Caco-2 (cell line): ENCODE measurements at regions not wholly inside any gene's neighbourhood (a gene's known extent, or its start where the extent isn't known, plus 50 kb on each side); places are given as distances from the start of the nearest gene placed in this dataset.

Experiments used
- BruUV-seq: library from RNA; stranded (reverse); fragments of 400-500 nt; replicated peaks from 2 replicates; lab custom pipeline; 2021; lab: Mats Ljungman, UMichigan
- CTCF ChIA-PET: fragments of 300-600 bp; sonication (Branson Sonifier 250); formaldehyde crosslinking; loops from one replicate; lab custom pipeline; 2022; ENCODE audit warnings: antibody characterized with exemption; lab: Charles Lee
- POLR2A ChIA-PET: fragments of 300-600 bp; sonication (Branson Sonifier 250); formaldehyde crosslinking; loops from one replicate; lab custom pipeline; 2022; ENCODE audit warnings: antibody characterized with exemption; lab: Charles Lee
- DNase-seq, 2 experiments: peaks; one replicate each; pipeline versions ENCODE4 v3.0.0 to v3.0.0-alpha.2; 2020 to 2022
- H3K27me3 ChIP-seq: replicated peaks from 2 replicates; pipeline ENCODE4 v1.6.0; 2011; ENCODE audit warnings: low read length; ENCODE audit not compliant: control insufficient read depth, insufficient read depth
- H3K36me3 ChIP-seq: 2 replicates; pipeline ENCODE4 v1.5.1; 2011; ENCODE audit warnings: low read length; ENCODE audit not compliant: control insufficient read depth, insufficient read depth
- H3K4me1 ChIP-seq: fragments of 250-450 bp; sonication (Bioruptor Pico); 2 replicates; pipeline ENCODE4 v1.5.1; 2020; ENCODE audit warnings: mild to moderate bottlenecking
- H3K4me3 ChIP-seq: 2 replicates; pipeline ENCODE4 v1.5.1; 2011; ENCODE audit warnings: low read depth, mild to moderate bottlenecking, control low read depth, low read length
- H3K9me3 ChIP-seq: fragments of 250-450 bp; sonication (Bioruptor Pico); 2 replicates; pipeline ENCODE4 v1.5.1; 2020; ENCODE audit warnings: mild to moderate bottlenecking, moderate library complexity
- H3K27ac Mint-ChIP-seq: one replicate; pipeline ENCODE4 v1.8.0; 2022; ENCODE audit warnings: mixed read lengths; ENCODE audit not compliant: unreplicated experiment
- H3K27me3 Mint-ChIP-seq: one replicate; pipeline ENCODE4 v1.8.0; 2022; ENCODE audit warnings: mixed read lengths; ENCODE audit not compliant: insufficient read depth, unreplicated experiment
- H3K36me3 Mint-ChIP-seq: one replicate; pipeline ENCODE4 v1.8.0; 2022; ENCODE audit warnings: mild to moderate bottlenecking, mixed read lengths; ENCODE audit not compliant: insufficient read depth, unreplicated experiment
- H3K4me1 Mint-ChIP-seq: one replicate; pipeline ENCODE4 v1.8.0; 2022; ENCODE audit warnings: low read depth, mixed read lengths; ENCODE audit not compliant: unreplicated experiment
- H3K4me3 Mint-ChIP-seq: one replicate; pipeline ENCODE4 v1.8.0; 2022; ENCODE audit warnings: mild to moderate bottlenecking, moderate library complexity, mixed read lengths; ENCODE audit not compliant: unreplicated experiment
- H3K9me3 Mint-ChIP-seq: one replicate; pipeline ENCODE4 v1.8.0; 2022; ENCODE audit warnings: mixed read lengths; ENCODE audit not compliant: unreplicated experiment
- CTCF ChIP-seq, 2 experiments: fragments of 200-600 bp in 1 of 2; IDR thresholded peaks; 1 replicate in 1 of 2; 2 replicates in 1 of 2; pipeline versions ENCODE4 v1.5.1 to v1.8.0; 2011 to 2022; ENCODE audit warnings: antibody characterized with exemption in 1 of 2, control low read depth in 1 of 2, inconsistent platforms in 1 of 2, low read depth in 1 of 2, low read length in 1 of 2, mild to moderate bottlenecking in 1 of 2, moderate library complexity in 1 of 2; ENCODE audit not compliant: insufficient read depth in 1 of 2, severe bottlenecking in 1 of 2, unreplicated experiment in 1 of 2
- intact Hi-C: fragments of 100-400 bp; cut with micrococcal nuclease; formaldehyde crosslinking; loops from one replicate; pipeline ENCODE4 v1.10.0; 2022; ENCODE audit not compliant: unreplicated experiment

GRCh38 chr4:133424605-133425004 is 275.5 kb downstream of the PCDH10 start:
- Histone ChIP-seq H3K27me3 (no peaks in the 10 kb centered on the region), H3K4me1 (no peaks in the 10 kb centered on the region), H3K36me3 (no peaks in the 10 kb centered on the region), H3K9me3 (no peaks in the 10 kb centered on the region), H3K4me3 (no peak overlapping the region)
- Mint-ChIP-seq H3K36me3 (no peaks in the 10 kb centered on the region), H3K27me3 (no peaks in the 10 kb centered on the region), H3K27ac (no peak overlapping the region), H3K4me3 (no peak overlapping the region), H3K4me1 (no peaks in the 10 kb centered on the region), H3K9me3 (no peaks in the 10 kb centered on the region)
- POLR2A ChIA-PET, result no interaction called here
- DNase-seq, result no peak
- intact Hi-C loops, result no loop called here
- BruUV-seq, result no TSS peak
- CTCF ChIA-PET, result no interaction called here
- TF ChIP-seq CTCF (IDR thresholded peaks at IDR 0.05; ENCODE audit: insufficient read depth in 1 of 2, low read depth in 1 of 2, low read length in 1 of 2, severe bottlenecking in 1 of 2, unreplicated experiment in 1 of 2), result no peak

GRCh38 chr4:133403913-133404312 is 254.8 kb downstream of the PCDH10 start:
- H3K27ac Mint-ChIP-seq, result no peak overlapping the region
- Histone ChIP-seq H3K4me3 (no peak overlapping the region), H3K36me3 (no peaks in the 10 kb centered on the region), H3K9me3 (no peaks in the 10 kb centered on the region), H3K4me1 (no peaks in the 10 kb centered on the region), H3K27me3 (no peaks in the 10 kb centered on the region)
- CTCF ChIA-PET, result no interaction called here
- TF ChIP-seq CTCF (IDR thresholded peaks at IDR 0.05; ENCODE audit: insufficient read depth in 1 of 2, low read depth in 1 of 2, low read length in 1 of 2, severe bottlenecking in 1 of 2, unreplicated experiment in 1 of 2), result no peak
- no peaks in the 10 kb centered on the region for H3K36me3 Mint-ChIP-seq
- DNase-seq, result no peak
- POLR2A ChIA-PET, result no interaction called here
- H3K4me3 Mint-ChIP-seq, result no peak overlapping the region
- H3K27me3 Mint-ChIP-seq, result no peaks in the 10 kb centered on the region
- BruUV-seq, result no TSS peak
- H3K4me1 Mint-ChIP-seq, result no peaks in the 10 kb centered on the region
- no peaks in the 10 kb centered on the region for H3K9me3 Mint-ChIP-seq
- intact Hi-C loops, result no loop called here

GRCh38 chr4:133402616-133403015 is 253.5 kb downstream of the PCDH10 start:
- Histone ChIP-seq H3K27me3 (no peaks in the 10 kb centered on the region), H3K4me3 (no peak overlapping the region), H3K9me3 (no peaks in the 10 kb centered on the region), H3K36me3 (no peaks in the 10 kb centered on the region), H3K4me1 (no peaks in the 10 kb centered on the region)
- no TSS peak for BruUV-seq
- Mint-ChIP-seq H3K9me3 (no peaks in the 10 kb centered on the region), H3K27ac (no peak overlapping the region), H3K4me3 (no peak overlapping the region), H3K36me3 (no peaks in the 10 kb centered on the region), H3K4me1 (no peaks in the 10 kb centered on the region), H3K27me3 (no peaks in the 10 kb centered on the region)
- ChIA-PET CTCF (no interaction called here), POLR2A (no interaction called here)
- TF ChIP-seq CTCF (IDR thresholded peaks at IDR 0.05; ENCODE audit: insufficient read depth in 1 of 2, low read depth in 1 of 2, low read length in 1 of 2, severe bottlenecking in 1 of 2, unreplicated experiment in 1 of 2), result no peak
- intact Hi-C loops, result no loop called here
- DNase-seq, result no peak
